ENCODE measurements at regions not wholly inside any gene's neighbourhood (a gene's known extent, or its start where the extent isn't known, plus 50 kb on each side); places are given as distances from the start of the nearest gene placed in this dataset.

DNA sequence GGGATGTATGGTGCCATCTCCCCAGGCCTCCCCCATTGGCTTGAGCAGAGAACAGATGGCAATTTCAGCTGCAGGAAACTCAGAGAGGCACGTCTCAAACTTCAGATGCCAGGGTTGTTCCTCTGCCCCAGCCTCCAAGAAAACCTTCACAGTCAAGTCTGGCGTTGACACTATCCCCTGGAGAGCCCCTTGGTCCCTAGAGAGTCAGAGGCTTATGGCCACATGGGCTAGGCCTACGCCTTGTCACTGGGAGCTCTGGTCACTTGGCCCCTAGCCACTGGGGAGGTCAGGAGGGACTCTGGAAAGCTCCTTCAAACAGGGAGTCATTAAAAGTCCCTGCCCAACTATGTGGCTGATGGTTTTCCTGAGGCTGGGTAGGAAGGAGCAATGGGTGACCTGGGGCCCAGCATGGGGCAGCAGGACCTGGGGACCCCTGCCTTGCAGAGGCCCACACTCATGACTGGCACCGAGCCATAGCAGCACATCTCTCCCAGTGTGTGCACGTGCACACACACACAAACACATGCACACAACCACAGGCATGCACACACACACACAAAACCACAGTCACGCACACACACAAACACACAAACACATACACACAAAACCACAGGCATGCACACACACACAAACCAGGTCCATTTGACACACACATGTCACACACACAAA, 144.2 kb downstream of the GADD45G start:
- DNase-seq, result no peak

DNA sequence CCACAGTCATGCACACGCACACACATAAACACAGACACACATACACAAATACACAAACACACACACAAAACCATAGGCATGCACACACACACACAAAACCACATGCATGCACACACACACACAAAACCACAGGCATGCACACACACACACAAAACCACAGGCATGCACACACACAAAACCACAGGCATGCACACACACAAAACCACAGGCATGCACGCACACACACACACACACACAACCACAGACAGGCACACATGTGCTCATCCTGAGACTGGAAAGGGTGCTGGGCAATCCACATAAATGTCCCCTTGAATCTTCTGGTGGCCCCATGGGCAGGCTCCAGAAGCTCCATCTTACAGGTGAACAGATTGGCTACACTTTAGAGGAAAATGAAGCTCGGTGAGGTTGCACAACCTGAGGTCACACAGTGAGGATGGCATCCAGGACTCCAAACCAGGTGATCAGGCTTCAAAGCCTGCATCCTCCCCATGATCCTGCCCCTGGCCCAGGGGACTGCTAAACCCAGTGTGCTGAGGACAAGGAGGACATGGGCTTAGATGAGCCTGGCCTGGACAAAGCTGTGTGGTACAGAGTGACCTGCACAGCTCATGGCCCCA, 144.8 kb downstream of the GADD45G start:
- DNase-seq, result no peak

DNA sequence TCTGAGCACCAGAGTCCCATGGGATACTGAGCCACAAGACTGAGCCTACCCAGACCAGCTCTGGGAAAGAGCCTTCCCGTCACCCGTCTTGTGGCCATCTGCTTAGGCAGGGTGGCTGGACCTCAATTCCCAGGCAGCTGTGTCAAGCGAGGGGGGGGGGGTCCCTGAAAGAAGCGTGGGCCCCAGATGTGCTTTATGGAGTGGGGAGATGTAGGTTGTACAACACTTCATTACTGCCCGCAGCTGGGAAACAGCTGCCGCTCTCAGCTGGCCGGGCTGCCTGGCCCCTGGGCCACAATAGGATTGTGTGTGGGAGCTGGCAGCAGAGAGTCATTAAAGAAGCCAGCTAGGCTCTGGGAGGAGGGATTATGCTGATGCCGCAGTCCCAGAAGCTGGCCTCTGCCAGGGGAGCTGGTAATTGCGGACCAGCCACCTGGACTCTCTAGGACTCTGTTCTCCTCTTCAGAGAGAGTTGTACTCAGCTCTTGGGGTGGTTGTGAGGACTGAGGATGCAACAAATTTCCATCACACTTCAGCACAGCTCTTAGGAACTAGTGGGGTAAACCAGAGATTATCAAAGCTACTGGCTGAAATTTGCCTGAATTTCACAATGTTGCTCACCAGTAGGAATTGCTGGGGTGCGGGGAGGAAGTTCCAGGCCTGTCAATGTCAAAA, 145.4 kb downstream of the GADD45G start:
- no peak for DNase-seq

DNA sequence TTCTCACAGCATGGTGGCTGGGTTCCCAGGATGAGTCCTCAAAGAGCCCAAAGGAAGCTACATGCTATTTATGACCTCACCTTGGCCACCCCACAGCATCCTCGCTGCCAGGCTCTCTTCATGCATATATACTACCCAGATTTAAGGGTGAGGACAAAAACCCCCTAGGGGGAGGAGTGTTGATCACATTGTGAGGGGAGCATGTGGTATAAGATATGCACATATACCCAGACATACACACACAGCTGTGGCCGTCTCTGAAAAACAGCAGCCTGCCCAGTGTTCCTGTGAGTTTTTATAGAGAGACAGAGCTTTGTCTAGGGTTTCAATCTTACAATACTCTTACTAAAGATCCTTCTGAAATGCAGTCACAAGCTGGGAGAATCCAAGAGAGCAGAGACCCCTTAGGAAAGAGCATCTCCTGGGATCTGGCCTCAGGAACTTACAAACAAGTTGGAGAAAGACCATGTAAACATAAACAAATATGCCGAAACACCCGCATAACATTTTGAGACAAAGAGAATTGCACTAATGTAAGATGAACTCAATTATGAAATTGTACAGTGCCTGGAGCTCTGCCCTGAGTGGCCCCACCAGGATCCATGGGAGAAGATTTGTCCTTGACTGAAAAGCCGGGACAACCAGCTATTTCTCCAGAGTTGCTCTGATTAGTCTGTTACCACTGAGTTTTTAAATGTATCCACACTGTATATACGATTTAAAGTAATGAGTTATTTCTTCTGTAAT, 146.4 kb downstream of the GADD45G start:
- no peak for DNase-seq

DNA sequence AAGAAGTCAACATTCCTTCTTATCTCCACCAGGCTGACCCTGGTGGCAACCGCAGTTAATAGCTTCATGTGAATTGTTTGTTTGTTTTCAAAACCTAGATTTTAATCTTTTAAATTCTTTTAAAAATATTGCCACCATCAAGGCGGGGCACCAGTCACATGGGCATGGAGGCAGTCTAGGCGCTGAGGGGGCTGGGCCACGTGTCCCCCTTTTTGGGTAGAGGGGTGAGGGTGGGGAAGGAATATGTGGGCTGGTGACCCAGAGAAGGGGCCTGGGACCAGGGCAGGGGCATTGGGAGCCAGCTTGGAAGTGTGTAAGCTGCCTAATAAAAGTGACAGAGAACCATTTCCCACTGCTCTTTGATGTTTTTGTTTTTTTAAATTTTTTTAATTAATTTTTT, 147.3 kb downstream of the GADD45G start:
- no peak for DNase-seq

DNA sequence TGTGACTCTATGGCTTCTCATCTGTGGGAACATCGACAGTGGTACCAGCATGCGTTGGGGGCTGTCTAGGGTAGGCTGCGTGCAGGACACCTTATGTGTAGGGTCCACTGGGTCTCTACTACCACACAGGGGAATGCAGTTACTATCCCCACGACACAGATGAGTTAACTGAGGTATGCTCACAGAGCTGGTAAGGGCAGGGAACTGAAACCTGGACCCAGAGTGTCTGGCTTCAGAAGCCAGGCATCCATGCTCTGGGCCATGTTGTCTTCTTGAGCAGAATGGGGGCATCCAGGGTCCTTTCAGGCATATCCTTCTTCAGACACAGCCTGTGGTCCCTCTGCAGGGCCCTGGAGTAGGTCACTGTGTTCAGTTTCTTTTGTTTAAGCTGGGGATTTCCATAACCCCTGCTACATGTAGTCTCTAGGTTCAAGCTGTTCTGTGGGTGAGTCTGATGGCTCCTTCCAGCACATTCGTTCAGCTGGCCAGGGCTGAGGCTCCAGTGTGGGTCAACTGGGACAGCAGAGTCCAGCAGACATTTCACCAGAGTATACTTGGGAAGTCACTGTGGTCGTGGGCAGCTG, 148.8 kb downstream of the GADD45G start:
- DNase-seq, result no peak

DNA sequence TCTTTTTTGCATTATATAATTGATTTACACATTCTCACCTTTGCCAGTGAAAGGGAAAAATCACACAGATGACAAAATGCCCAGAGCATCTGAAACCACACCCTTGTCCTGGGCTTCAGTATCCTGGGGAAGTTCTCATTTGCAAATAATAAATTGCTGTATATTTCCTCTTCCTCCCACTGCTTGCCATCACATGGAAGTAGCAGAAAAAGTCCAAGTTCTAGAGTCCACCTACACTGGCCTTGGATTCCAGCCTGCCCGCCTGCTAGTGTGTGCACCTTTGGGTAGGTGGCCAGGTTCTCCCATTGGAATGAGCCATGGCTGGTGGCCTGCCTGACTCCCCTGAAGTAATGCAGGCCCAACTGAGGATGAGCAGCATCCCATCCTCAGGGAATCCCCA, 149.4 kb downstream of the GADD45G start:
- DNase-seq, result no peak

DNA sequence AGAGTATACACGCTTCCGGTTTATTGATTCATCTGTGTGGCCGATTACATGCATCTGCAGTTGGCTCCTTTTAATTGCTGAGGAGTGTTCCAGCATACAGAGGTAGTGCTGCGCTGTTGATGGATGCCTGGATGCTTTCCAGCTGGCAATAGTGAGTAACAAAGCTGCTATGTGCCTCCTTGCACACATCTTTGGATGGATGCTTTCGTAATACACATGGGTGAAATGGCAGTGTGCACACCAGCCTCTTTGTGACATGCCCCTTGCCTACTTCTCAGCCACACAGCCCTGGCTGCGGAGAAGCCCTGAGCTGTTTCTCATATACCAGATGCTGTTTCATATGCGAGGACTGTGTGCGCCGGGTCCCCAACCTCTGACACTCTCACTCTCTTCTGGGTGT, 151.0 kb downstream of the GADD45G start:
- DNase-seq, result no peak

DNA sequence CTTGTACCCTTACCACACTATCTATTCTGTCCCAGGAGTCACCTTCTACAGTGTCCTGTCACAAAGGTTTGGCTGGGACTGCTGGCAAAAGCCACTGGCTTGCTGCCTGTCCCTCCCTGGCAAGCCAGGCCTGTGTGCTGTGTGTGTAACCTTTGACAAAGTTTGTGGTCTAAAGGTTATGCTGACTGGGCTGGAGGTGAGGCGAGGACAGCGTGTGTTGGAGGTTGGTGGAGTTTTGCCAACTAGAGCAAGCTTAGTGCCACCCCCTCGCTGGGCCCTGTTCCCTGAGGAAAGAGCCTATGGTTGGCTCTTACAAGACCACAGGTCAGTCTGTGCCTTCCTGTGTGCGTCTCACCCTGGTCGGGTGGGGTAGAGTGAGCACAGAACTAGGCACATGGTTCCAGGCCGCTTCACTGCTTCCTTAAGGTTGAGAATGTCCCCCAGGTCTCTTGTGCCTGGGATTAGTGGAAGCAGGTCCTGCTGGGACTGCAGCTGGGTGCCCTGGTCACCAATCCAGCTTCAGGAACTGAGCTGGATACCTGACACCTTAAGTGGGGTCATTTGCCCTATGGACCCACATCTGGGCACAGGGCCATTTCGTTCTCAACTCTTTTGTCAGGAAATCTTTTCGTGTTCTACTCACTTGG, 152.2 kb downstream of the GADD45G start:
- DNase-seq, result no peak

DNA sequence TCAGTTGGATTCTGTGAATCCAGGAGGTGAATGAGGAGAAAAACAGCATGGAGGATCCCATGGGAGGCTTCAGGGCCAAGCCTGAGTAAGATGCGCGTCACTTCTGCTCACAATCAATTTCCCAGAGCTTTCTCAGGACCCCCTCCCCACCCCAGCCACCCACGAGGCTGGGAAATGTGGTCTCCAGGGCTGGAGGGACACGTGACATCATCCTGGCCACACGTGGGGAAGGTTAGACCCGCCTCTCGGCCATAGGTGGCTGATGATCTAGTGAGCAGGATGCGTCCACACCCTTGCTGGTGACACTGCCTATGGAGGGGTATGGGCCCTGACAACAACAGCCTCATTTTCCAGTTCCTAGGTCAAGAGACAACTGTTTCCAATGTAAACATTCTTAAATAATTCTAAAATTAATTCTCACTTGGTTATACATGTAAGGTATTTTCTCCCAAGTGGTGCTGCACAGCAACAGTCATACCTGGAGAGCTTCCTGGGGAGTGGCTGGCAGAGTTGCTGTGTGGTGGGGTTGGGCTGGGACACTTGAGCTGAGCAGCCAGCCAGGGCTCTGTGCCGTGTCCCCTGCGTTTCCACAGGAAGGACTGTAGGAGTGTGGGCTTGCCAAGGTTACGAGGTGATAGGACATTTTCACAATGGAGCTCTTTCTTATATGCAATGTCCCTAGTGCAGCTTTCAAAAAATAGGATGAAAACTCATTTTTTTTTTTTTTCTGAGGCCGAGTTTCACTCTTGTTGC, 153.1 kb downstream of the GADD45G start:
- DNase-seq, result no peak

DNA sequence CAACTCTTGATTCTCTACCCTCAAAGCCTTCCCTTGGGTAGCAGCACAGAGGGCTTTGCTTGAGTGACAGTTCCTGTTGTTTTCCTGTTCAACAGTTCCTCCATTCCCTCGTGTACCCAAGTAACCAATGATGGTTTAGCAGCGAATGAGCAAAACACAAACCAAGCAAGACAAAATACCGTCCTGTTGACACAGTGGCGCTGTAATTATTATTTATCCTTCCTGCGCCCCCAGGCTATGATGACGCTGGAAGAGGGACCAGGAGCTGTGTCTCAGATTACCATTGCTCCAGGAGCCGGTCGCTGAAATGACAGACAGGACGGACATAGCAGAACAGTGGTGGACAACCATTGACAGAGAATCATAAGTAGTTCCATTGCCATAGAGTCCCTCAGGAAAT, 154.8 kb downstream of the GADD45G start:
- no peak for DNase-seq

DNA sequence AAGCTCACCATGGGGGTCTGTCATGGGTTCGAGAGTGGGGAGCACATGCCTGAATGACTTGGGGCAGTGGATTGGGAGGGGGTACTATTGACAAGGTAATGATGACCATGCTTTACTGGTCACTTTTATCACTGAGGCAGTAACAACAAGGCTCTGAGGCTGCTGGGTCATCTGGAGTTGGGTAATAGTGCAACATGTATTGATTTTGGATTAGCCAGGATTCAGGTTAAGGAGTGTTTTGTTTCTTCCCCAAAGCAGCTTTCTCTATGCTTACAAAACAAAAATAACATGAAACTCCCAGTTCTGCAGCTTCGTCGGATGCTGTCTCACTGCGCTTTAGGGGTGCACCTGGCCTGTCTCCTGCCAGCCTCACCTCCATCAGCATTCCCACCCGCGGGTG, 155.3 kb downstream of the GADD45G start:
- no peak for DNase-seq

DNA sequence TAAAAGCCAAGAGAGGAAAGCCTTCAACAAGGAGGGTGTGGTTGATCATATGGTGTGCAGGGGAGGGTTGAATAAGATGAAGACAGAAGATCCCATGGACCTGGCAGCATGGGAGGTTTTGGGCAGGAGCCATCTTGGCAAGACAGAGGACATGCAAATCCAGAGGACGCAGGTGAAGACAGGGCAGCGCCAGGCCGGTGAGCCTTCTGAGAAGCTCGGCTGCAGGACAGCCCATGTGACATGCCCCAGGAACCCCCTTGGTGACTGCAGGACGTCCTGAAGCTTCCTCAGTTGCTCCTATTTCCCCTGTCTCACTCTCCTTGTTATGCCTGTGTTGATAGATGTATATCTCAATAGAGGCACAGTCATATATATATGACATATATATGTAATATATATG, 159.4 kb downstream of the GADD45G start:
- DNase-seq, result no peak

DNA sequence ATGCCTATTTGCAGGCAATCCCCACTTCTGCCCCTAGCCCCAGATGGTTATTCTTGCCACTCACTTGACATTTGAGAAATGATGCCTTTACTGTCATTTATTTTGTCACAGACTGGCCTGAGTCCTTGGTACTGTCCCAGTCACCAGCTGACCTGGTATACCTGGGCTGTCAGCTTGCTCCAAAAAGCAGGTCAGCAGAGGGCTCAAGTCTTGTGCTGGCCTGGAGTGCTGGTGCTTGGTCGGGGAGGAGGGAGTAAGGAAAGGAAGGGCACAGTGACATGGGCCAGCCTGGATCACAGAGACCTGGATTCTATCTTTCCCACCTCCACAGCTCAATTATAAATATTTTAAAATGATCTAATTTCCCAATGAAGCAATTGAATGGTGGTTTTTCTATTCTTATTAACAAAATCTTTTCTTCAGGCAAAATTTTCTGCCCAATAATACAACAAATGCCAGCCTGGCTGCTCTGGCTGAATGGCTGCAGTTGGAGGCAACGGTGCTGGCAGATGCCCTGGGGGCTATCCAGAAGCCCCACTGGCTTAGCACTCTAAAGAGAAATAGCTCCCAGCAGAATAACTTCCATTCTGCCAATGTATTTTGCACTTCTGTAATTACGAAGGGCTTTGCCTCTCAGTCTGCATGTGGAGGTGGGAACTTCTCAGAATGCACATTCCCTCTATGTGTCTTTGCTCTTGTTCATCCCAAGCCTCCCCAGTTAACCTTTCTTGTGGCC, 160.6 kb downstream of the GADD45G start:
- DNase-seq, result no peak

DNA sequence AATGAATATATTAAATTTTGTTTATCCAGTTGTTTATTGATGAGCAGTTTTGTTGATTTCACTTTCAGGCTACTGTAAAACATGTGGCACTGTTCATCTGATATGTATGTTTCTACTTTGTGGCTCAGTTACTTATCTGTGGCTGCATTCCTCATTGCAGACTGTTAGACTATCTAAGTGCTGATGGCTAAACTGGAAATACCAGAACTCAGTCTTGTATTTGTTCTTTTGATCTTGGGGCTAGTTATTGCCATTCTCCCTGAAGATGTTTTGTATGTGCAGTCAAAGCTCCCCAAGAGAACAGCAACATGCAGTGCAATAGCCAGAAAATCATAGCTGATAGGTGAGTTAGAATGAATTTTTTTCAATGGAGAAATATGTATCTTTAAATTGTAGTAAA, 162.2 kb downstream of the GADD45G start:
- DNase-seq, result no peak

DNA sequence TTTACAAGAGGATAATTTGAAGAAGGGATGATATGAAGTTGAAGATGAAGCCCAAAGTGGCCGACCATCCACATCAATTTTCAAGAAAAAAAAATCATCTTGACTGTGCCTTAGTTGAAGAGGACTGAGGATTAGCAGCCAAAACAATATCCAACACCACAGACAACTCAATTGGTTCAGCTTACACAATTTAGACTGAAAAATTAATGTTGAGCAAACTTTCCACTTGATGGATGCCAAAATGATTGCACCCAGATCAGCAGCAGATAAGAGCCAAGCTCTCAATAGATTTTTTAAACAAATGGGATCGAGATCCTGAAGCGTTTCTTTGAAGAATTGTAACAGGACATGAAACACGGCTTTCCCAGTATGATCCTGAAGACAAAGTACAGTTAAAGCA, 163.2 kb downstream of the GADD45G start:
- DNase-seq, result no peak

DNA sequence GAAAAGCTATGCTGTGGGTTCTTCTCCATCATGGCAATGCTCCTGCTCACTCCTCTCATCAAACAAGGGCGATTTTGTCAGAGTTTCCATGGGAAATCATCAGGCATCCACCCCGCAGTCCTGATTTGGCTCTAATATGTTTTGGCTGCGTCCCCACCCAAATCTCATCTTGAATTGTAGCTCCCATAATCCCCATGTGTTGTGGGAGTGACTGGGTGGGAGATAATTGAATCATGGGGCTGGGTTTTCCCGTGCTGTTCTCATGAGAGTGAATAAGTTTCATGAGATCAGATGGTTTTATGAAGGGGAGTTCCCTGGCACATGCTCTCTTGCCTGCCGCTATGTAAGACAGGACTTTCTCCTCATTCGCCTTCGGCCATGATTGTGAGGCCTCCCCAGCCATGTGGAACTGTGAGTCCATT, 163.8 kb downstream of the GADD45G start:
- no peak for DNase-seq

DNA sequence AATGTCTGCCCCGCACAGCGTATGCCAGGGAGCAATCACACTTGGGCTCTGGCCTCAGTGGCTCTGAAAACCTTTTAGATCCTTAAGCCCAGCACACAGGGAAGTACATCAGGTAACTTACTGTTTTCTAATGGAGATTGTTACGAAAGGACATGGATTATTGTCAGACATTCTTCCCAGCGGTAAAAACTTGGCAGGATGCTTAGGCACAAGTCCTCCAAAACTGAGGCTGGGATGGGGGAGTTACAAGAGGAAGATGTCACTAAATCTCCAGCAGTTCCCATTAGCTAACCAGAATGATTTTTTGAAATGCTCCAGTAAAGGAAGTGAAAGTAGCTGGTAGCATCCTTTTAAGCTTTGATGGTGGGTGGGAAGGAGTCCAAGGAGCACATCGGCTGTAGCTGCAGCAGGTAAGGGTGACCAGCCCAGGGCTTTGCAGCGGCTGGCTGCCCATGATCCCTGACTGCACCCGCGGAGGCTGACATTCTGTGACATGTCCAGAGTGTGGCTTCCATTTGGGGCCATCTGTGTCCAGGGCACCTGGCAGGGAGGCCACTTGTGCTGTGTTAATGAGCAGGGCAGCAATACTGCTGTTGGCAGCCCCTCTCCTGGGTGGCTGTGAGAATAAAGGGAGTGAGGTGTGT, 165.8 kb downstream of the GADD45G start:
- DNase-seq, result no peak

DNA sequence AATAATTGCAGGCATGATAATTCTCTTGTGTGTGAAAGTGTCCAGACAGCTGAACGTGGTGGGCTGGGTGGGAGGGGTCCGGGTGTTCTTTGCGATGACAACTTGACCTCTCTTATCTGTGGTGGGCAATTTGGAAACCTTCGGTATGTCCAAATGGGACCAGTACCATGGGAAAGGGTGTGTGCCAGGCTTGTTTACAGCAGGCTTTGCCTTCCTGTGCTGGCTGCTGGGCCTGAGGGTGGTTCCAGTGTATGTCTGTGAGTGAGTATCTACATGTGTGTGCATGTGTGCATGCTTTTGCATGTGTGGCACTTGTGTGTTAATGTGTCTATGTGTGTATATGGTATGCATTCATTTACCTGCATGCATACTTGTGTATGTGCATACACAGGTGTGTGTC, 166.4 kb downstream of the GADD45G start:
- no peak for DNase-seq

DNA sequence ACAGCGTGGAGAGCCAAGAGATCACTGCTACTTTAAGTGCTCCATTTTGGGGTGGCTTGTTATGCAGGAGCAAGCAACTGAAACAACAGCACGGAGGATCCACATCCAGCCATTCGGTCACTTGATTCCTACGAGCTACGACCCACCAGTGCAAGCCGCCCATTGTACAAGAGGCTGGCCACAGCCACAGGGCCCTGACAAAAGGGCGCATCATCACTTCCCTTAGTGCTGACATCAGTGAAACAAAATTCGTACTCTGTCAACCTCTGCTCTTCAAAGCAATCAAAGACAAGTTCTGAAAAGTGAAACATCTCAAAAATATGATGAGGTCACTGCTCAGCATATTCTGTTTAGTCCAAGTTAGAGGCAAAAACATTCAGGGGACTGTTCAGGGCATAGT, 168.4 kb downstream of the GADD45G start:
- no peak for DNase-seq

DNA sequence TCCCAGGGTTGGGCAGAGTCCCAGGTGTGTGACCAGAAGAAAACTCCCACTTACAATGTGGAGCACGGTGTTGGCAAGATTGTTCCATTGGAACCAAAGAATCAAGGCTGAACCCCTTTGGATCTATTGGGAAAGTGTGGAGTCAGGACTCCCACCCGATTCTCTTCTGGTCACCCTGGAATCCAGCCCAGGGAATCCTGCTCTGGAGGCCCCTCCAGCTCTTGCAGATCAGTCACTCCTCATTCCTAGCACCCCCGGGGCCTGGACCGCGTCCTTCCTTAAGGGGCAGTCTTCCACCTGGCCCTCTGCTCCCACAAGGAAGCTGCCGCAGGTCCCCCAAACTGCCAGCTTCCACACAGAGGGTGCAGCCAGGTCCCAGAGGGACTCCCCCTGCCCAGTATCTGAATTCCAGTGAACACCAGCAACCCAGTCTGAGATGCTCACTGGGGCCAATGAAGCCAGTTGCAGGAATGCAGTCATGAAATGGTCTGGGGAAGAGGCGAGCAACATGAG, 170.1 kb downstream of the GADD45G start:
- DNase-seq, result no peak
